Stimulated activated effector memory CD8-positive, alpha-beta T cell treated with anti-CD3 and anti-CD28 coated beads, Interleukin-12 subunit alpha, Interleukin-12 subunit beta, amount 100 ng/mL, for 72 hours (primary cell): ENCODE measurements at regions not wholly inside any gene's neighbourhood (a gene's known extent, or its start where the extent isn't known, plus 50 kb on each side); places are given as distances from the start of the nearest gene placed in this dataset.

Experiments
- ATAC-seq: fragments of 150-1000 bp; cut with Tn5 transposase; 2 replicates; pipeline ENCODE4 v1.10.0; 2021
- DNase-seq, 2 donors: peaks; one replicate each; pipeline ENCODE4 v3.0.0; 2021 to 2022; ENCODE audit warnings: low spot score in 2 of 2
- H3K27ac Mint-ChIP-seq: one replicate; pipeline ENCODE4 v1.8.0; 2022; ENCODE audit warnings: mild to moderate bottlenecking, mixed read lengths
- H3K36me3 Mint-ChIP-seq: one replicate; pipeline ENCODE4 v1.8.0; 2022; ENCODE audit warnings: mild to moderate bottlenecking, mixed read lengths
- H3K4me1 Mint-ChIP-seq: one replicate; pipeline ENCODE4 v1.8.0; 2022; ENCODE audit warnings: mixed read lengths
- H3K4me3 Mint-ChIP-seq: one replicate; pipeline ENCODE4 v1.8.0; 2022; ENCODE audit warnings: mild to moderate bottlenecking, mixed read lengths
- H3K9me3 Mint-ChIP-seq: one replicate; pipeline ENCODE4 v1.8.0; 2022; ENCODE audit warnings: mixed read lengths

DNA sequence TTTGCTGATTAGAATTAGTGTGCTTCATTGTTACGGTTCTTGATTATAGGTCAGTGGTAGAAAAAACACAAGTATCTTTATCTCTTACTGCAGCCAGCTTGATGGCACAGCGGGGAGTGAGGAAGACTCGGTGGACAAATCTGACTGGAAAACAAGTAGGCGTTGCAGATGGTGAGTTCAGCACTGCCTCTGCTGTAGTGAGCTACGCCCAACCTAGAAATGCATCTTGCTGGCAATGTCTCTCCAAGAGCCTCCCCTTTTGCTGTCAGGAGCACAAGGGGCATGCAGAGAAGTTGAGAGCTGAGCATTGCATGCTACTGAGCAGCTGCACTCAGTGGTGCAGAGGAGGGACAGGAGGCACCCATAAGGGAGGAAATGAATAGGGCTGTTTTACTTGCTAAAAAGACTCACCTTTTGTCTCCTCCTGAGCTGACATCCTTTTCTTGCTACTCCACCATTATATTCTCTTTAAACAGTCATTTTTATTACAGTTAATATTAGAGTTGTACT lies 977.3 kb upstream of the ACVR2A start:
- H3K9me3 Mint-ChIP-seq, result peaks cover 3% of the 10 kb centered on the region
- H3K27ac Mint-ChIP-seq, result no peak overlapping the region
- H3K4me1 Mint-ChIP-seq, result no peaks in the 10 kb centered on the region
- H3K4me3 Mint-ChIP-seq, result no peak overlapping the region
- no peak for ATAC-seq
- no peak for DNase-seq
- H3K36me3 Mint-ChIP-seq, result no peaks in the 10 kb centered on the region

DNA sequence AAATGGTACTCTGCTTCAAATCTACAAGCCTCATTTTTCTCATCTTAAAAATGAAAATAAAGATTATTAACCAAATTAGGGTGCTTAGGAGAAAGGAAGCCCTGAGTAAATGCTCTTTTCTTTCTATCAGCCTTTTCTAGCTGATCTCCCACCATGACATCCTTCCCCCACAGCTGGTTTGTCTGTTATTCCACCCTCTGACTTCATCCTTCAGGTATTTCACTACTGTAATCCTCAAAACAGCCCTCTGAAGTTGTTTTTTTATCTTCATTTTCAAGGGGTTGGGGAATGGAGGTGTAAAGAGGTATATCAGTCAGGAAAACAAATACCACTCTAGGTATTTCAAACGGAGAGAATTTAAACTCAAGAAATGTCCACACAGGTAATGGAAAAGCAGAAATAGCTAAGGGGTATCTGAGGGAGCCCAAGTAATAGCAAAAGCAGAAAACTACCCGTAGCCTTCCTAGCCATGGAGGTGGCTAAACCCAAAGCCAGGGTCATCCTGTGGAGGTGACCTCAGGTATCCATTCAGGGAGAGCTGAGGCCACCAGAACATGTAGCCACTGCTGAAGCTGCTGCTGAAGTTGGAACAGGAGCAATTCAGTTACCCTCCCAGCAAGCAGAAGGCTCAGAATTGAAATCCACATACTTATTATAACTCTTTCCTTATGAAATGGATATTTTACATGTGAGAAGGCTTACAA lies 990.9 kb upstream of the ACVR2A start:
- H3K4me3 Mint-ChIP-seq, result no peak overlapping the region
- peaks cover 5% of the 10 kb centered on the region for H3K9me3 Mint-ChIP-seq
- no peaks in the 10 kb centered on the region for H3K36me3 Mint-ChIP-seq
- ATAC-seq, result no peak
- H3K27ac Mint-ChIP-seq, result no peak overlapping the region
- no peak for DNase-seq
- H3K4me1 Mint-ChIP-seq, result no peaks in the 10 kb centered on the region

DNA sequence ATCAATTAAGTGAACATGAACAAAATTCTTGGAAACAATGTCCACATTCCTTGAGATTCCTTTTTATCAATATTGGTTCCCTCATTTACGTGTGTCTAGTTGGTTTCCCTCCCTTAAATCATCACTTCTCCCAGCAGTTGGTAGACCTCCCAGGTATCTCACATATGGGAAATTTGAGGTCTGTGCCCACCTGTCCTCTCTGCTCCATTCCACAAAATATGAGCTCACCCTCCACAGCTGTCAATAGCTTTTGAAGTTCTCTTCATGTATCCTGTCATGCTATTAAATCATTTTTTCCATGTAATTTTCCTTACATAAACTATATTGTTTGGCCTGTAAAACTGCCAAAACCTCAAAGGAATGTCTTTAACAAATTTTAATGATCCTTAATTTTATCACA lies 992.2 kb upstream of the ACVR2A start:
- no peaks in the 10 kb centered on the region for H3K36me3 Mint-ChIP-seq
- ATAC-seq, result no peak
- peaks cover 5% of the 10 kb centered on the region for H3K9me3 Mint-ChIP-seq
- H3K27ac Mint-ChIP-seq, result no peak overlapping the region
- no peaks in the 10 kb centered on the region for H3K4me1 Mint-ChIP-seq
- no peak overlapping the region for H3K4me3 Mint-ChIP-seq
- no peak for DNase-seq

DNA sequence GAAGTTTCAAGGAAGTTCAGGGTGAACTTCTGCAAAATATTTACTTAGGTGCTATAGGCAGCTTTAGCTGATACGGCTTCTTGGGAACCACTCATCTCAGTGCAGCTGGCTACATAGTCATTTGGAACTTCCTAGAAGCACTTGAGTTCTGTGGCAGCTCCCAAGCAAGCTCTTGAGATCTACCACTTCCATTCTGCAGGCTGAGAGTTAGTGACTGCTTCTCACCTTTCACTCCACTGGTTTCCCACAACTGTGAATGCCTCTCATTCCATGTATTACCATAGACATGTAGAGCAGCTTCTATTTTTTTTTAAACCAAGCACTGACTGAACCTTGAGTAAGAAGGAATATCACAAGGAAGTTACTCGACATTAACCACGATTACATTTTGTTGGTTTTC lies 994.1 kb upstream of the ACVR2A start:
- DNase-seq (no peak), ATAC-seq (no peak)
- no peak overlapping the region for H3K27ac Mint-ChIP-seq
- no peak overlapping the region for H3K4me3 Mint-ChIP-seq
- peaks cover 5% of the 10 kb centered on the region for H3K9me3 Mint-ChIP-seq
- no peaks in the 10 kb centered on the region for H3K4me1 Mint-ChIP-seq
- H3K36me3 Mint-ChIP-seq, result no peaks in the 10 kb centered on the region

DNA sequence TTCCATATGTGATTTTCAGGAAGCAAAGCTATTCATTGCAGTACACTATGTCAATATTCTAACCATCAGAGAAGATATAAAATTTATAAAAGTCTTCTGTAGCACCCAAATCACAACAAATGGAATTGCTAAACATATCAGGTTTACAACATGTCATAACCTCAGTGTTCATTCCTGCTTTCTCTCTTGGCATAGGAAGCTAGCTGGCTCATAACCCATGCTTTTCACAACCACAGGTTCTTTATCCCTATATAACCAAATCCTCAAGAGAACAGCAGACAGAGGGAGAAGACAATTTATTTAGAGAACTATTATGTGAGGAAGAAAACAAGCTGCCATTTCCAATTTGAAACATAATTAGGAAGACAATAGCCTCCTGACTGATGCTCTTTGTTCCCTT lies 997.0 kb upstream of the ACVR2A start:
- Mint-ChIP-seq H3K4me1 (no peaks in the 10 kb centered on the region), H3K9me3 (peaks cover 5% of the 10 kb centered on the region), H3K4me3 (no peak overlapping the region), H3K27ac (no peak overlapping the region), H3K36me3 (no peaks in the 10 kb centered on the region)
- no peak for ATAC-seq
- DNase-seq, result no peak

DNA sequence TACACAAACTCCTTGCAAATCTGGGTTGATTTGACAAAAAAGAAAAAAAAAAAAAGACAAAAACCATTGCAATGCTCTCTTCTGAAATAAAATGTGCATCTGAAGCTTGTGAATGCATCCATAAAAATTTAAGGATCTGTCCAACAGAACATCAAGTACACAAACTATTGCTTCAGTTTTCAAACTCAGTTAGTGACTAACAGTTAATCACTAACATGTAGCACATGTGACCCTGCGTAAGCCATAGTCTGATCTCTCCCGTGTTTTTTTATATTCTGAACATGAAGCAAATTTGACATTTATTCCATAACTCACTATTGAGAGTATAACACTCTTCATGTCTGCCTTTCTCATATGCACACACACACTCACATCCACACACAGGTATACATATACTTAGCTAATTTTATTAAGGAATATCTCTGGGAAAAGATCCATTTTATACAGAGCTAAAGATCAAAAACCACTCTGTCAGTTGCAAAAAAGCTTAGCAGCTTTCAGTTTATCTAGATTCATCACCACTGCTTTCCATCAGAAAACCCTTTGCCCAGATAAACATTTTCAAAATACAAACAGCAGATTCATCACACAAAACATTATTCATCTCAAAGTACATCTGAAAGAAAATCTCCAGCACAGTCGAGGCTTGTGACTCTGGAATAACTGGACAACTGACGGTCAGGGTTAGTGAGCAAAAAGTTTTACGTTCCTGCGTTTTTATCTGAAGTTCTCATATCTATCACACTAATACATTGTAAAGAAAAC lies 1000.4 kb upstream of the ACVR2A start:
- ATAC-seq (no peak), DNase-seq (no peak)
- Mint-ChIP-seq H3K27ac (no peak overlapping the region), H3K4me3 (no peak overlapping the region), H3K9me3 (no peaks in the 10 kb centered on the region), H3K36me3 (no peaks in the 10 kb centered on the region), H3K4me1 (no peaks in the 10 kb centered on the region)

DNA sequence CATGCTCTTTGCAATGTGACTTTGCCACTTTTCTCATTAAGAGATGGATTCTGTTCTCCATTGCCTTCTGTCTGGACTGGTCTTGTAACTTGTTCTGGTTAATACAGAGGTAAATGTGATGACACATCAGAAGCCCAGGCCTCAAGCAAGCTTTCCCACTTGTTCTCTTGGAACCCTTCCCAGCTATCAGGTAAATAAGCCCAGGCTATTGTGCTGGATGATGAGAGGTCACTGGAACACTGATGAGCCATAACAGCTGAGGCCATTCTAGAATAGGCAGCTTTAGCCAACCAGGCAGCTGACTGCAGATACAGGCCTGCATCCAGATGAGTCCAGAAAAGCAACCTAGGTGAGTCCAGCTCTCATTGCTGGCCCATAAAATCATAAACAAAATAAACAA lies 1007.0 kb upstream of the ACVR2A start:
- no peak for ATAC-seq
- H3K36me3 Mint-ChIP-seq, result no peaks in the 10 kb centered on the region
- H3K9me3 Mint-ChIP-seq, result peaks cover 2% of the 10 kb centered on the region
- H3K27ac Mint-ChIP-seq, result no peak overlapping the region
- no peak for DNase-seq
- no peak overlapping the region for H3K4me3 Mint-ChIP-seq
- no peaks in the 10 kb centered on the region for H3K4me1 Mint-ChIP-seq

DNA sequence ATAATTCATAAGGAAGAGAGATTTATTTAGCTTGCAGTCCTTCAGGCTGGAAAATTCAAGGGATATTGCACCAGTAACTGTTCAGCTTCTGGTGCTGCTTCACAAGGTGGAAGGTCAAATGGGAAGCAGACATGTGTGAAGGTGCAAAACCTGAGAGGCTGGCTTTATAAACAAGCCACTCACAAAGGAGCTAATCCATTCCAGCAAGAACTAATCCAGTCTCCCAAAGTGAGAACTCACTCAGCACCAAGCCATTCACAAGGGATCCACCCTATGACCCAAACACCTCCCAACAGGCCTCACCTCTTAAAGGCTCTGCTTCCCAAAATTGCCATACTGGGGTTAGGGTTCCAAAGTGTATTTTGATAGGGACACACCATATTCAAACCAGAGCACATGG lies 1018.4 kb upstream of the ACVR2A start:
- no peak for ATAC-seq
- no peak overlapping the region for H3K27ac Mint-ChIP-seq
- no peak for DNase-seq
- no peaks in the 10 kb centered on the region for H3K4me1 Mint-ChIP-seq
- H3K36me3 Mint-ChIP-seq, result no peaks in the 10 kb centered on the region
- H3K4me3 Mint-ChIP-seq, result no peak overlapping the region
- H3K9me3 Mint-ChIP-seq, result peaks cover 3% of the 10 kb centered on the region

DNA sequence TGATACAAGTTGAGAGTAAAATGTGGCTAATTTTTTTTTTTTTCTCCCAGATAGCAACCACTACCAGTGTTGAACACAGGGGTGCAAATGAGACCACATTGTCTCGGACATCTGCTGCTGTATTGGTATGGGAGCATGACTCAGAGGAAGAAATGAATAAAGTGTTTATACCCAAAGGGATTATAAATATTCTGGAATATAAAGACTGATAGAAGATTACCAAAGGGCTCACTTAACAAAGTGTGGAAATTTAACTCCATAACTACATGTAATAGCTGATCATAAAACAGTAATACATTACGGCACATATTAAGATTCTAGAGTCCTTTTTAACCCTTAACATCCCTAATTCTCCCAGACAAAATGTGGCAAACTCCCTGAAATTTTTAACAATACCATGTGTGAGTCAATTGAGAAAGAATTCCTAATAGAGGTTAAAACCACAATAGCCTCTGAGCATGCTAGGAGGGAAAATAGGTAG lies 1023.0 kb upstream of the ACVR2A start:
- Mint-ChIP-seq H3K4me3 (no peak overlapping the region), H3K36me3 (no peaks in the 10 kb centered on the region), H3K27ac (no peak overlapping the region), H3K4me1 (no peaks in the 10 kb centered on the region), H3K9me3 (peaks cover 6% of the 10 kb centered on the region)
- no peak for ATAC-seq
- no peak for DNase-seq

DNA sequence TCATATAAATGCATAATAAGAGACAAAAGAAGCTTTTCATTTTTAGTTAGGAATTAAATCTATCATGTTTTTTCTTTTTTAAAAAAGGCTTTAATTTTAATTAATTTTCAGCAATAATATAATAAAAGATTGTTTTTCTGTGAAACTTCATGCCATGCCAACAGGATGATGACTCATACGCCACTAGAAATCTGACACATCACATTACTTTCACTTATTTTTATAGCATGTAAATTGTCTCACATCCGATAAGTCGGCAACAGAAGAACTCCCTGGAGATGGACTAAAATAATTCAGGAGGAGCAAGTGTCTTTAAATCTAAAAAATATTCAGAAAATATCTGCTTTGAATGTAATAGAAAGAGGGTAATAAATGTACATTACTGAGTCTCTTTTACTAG lies 1024.2 kb upstream of the ACVR2A start:
- Mint-ChIP-seq H3K4me3 (no peak overlapping the region), H3K4me1 (no peaks in the 10 kb centered on the region), H3K9me3 (peaks cover 6% of the 10 kb centered on the region), H3K36me3 (no peaks in the 10 kb centered on the region), H3K27ac (no peak overlapping the region)
- DNase-seq, result no peak
- ATAC-seq, result no peak

DNA sequence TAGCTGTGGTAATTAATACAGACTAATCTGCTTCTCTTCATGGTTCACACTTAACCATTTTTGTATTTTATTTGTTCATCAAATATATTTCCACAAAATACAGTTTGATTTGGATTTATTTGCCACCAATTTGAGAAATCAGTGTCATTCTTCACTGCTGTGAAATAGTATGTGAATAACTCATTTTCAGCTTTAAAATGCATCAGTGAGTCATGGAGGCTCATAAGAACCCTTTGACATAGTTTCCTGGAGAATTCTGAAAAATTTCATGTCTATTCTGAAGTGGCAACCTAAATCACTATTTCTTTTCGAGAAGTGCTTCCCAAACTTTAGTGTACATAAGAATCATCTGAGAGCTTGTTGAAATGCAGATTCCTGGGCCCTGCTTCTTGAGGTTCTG lies 1026.7 kb upstream of the ACVR2A start:
- H3K4me1 Mint-ChIP-seq, result no peaks in the 10 kb centered on the region
- H3K4me3 Mint-ChIP-seq, result no peak overlapping the region
- peaks cover 6% of the 10 kb centered on the region for H3K9me3 Mint-ChIP-seq
- no peak for DNase-seq
- no peak overlapping the region for H3K27ac Mint-ChIP-seq
- no peaks in the 10 kb centered on the region for H3K36me3 Mint-ChIP-seq
- ATAC-seq, result no peak

DNA sequence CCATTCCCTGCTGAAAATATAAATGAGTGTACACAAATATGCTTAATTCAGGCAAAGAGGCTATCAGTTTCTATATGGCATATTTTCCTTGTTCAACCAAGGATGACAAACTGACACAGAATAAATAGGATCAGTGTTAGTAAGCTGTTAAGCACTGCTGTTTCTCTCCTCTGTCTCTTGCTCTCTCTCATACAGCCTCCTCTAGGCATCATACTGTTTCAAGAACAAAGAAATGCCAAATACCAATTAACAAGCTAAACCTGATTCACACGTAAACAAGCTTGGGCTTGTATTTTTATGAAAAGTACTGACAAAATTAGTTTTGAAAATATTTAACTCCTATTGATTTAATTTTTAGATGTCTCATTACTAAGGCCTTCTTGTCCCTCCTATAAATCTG lies 1027.2 kb upstream of the ACVR2A start:
- peaks cover 3% of the 10 kb centered on the region for H3K9me3 Mint-ChIP-seq
- H3K27ac Mint-ChIP-seq, result no peak overlapping the region
- H3K4me1 Mint-ChIP-seq, result no peaks in the 10 kb centered on the region
- H3K36me3 Mint-ChIP-seq, result no peaks in the 10 kb centered on the region
- ATAC-seq, result no peak
- DNase-seq, result no peak
- H3K4me3 Mint-ChIP-seq, result no peak overlapping the region

DNA sequence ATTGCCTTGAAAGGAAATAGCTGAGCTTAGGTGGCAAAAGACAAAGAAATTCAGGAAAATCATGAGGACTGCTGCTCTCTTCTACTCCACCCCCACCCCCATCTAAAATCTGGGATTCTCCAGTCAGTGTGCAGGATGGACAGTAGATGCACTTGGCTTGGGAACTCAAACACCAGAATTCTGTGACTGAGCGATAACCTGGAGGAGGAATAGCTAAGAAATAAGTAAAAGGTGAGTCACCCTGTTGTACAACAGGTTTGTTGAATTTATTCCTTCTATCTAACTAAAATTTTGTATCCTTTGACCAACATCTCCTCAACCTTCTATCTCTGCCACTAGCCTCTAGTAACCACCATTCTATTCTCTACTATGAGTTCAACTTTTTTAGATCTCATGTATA lies 1029.9 kb upstream of the ACVR2A start:
- H3K9me3 Mint-ChIP-seq, result peaks cover 10% of the 10 kb centered on the region
- no peak for ATAC-seq
- no peaks in the 10 kb centered on the region for H3K4me1 Mint-ChIP-seq
- H3K4me3 Mint-ChIP-seq, result no peak overlapping the region
- no peak overlapping the region for H3K27ac Mint-ChIP-seq
- no peaks in the 10 kb centered on the region for H3K36me3 Mint-ChIP-seq
- DNase-seq, result no peak

DNA sequence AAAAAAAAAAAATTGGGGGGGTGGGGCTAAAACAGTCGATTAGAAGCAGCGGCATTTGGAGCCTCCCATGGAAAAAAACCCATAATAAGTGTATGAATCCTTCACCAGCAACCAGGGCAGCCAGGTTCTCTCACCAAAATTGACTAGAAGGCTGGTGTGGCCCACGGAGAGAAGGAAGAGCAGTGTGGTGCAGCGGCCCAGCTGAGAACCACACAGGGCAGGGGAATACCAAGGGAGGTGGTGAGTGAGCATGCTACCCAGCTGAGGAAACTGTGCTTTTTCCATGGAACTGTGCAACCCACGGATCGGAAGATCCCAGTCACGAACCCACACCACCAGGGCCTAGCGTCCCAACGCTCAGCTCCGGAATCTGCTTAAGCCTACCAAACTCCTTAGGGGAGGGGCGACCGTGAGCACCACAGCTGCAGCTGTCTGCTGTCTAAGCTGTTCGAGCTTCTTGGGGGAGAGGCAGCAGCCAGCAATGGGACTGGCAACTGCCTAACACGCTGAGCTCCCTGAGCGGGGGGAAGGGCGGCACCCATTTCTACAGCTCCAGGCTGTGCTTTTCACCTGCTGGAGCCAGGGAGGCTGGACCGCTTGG lies 1037.2 kb upstream of the ACVR2A start:
- no peak overlapping the region for H3K4me3 Mint-ChIP-seq
- DNase-seq (no peak), ATAC-seq (no peak)
- H3K27ac Mint-ChIP-seq, result no peak overlapping the region
- peaks cover 18% of the 10 kb centered on the region for H3K9me3 Mint-ChIP-seq
- no peaks in the 10 kb centered on the region for H3K4me1 Mint-ChIP-seq
- no peaks in the 10 kb centered on the region for H3K36me3 Mint-ChIP-seq

DNA sequence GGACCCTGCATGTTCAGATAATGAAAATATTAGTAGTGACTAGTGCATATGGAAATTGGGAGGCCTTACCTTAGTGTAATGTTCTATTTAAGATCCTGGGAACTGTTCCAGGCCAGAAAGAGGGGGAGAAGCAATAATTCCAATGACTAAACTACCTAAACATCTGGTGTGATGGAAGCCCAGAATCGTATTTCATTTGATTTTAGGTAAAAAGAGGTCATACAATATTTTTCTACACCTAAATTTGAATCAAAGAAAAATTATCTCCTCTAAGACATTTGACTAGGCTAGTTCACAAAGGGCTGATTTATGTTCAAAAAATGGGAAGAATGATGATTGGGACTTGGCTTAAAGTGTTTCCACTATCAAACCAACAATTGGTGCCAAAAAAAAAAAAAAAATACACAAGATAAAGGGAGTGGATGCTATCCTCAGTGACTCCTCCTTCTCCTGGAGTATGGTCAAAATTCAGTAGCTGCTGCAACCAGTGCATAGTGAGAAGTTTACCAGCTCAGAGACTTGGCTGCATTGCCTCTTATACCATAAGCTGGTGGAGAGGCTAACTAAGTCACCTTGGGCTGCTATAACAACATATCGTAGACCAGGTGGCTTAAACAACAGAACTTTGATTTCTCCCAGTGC lies 1038.3 kb upstream of the ACVR2A start:
- Mint-ChIP-seq H3K27ac (no peak overlapping the region), H3K4me1 (no peaks in the 10 kb centered on the region), H3K4me3 (no peak overlapping the region), H3K36me3 (no peaks in the 10 kb centered on the region), H3K9me3 (peaks cover 16% of the 10 kb centered on the region)
- ATAC-seq (no peak), DNase-seq (no peak)
